SK-N-SH (cell line): ENCODE measurements at regions not wholly inside any gene's neighbourhood (a gene's known extent, or its start where the extent isn't known, plus 50 kb on each side); places are given as distances from the start of the nearest gene placed in this dataset.

Source experiments
- CHD2 ChIP-seq: fragments of 150-350 bp; IDR thresholded peaks from 2 replicates; pipeline ENCODE4 v1.6.1; 2018; ENCODE audit warnings: low read length; ENCODE audit not compliant: partially characterized antibody
- CTCF ChIP-seq: fragments of 200-600 bp; sonication (generic); IDR thresholded peaks from 2 replicates; pipeline ENCODE4 v1.6.1; 2017; ENCODE audit warnings: antibody characterized with exemption, mild to moderate bottlenecking, moderate library complexity
- EP300 ChIP-seq, 2 experiments: IDR thresholded peaks; 2 replicates each; pipeline versions ENCODE4 v1.4.0 to v1.6.1; 2012; ENCODE audit warnings: borderline replicate concordance in 1 of 2, low read depth in 1 of 2, low read length in 1 of 2
- PBX3 ChIP-seq: IDR thresholded peaks from 2 replicates; pipeline ENCODE4; 2012
- POLR2AphosphoS5 ChIP-seq: IDR thresholded peaks from 2 replicates; pipeline ENCODE4 v1.6.1; 2012; ENCODE audit warnings: low read depth, low read length
- RAD21 ChIP-seq: IDR thresholded peaks from 2 replicates; pipeline ENCODE4 v1.6.1; 2012; ENCODE audit warnings: mild to moderate bottlenecking, low read length
- REST ChIP-seq: IDR thresholded peaks from 2 replicates; pipeline ENCODE4 v1.6.1; 2012; ENCODE audit warnings: mild to moderate bottlenecking, low read depth, low read length, moderate library complexity
- RXRA ChIP-seq: IDR thresholded peaks from 2 replicates; pipeline ENCODE4 v1.4.0; 2012; ENCODE audit warnings: low read depth, mild to moderate bottlenecking, borderline replicate concordance
- SIN3A ChIP-seq: IDR thresholded peaks from 2 replicates; pipeline ENCODE4 v1.6.1; 2012; ENCODE audit warnings: low read depth, mild to moderate bottlenecking, low read length, moderate library complexity, borderline replicate concordance
- TAF1 ChIP-seq: IDR thresholded peaks from 2 replicates; pipeline ENCODE4 v1.6.1; 2012; ENCODE audit warnings: low read depth, mild to moderate bottlenecking, low read length, moderate library complexity, borderline replicate concordance
- ZBTB33 ChIP-seq: IDR thresholded peaks from 2 replicates; pipeline ENCODE4 v1.4.0; 2012; ENCODE audit warnings: low read depth, borderline replicate concordance
- TF ChIP-seq, protein P1 (sequence below): IDR thresholded peaks from 2 replicates; pipeline ENCODE4 v1.4.0; 2012; ENCODE audit warnings: low read depth

DNA sequence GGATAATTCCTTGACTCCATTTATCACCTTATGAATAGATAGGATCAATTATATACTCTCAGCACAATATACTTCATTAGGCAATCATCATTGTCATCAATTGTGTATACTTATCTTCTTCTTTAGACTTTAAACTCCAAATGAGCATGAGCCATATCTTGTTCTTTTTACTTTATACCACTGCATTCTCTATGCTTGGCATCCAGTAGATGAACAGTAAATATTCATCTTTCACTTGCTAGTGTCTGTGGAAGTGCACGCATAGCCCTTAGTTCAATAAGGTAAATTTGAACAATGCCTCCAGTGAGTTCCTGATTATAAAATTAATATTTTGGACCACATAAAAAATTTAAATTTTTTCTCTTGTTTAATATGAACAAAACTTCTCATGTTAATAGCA lies 172.3 kb upstream of the SPRY2 start:
- TF ChIP-seq CTCF: no peak
- TF ChIP-seq REST: no peak
- no peak for TF ChIP-seq SIN3A
- no peak for TF ChIP-seq CHD2
- TF ChIP-seq, protein P1, sequence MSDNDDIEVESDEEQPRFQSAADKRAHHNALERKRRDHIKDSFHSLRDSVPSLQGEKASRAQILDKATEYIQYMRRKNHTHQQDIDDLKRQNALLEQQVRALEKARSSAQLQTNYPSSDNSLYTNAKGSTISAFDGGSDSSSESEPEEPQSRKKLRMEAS: no peak
- no peak for TF ChIP-seq TAF1
- TF ChIP-seq RAD21: no peak
- no peak for TF ChIP-seq EP300 (IDR thresholded peaks at IDR 0.05; ENCODE audit: borderline replicate concordance in 1 of 2, low read depth in 1 of 2, low read length in 1 of 2)
- TF ChIP-seq PBX3: no peak
- no peak for TF ChIP-seq ZBTB33
- TF ChIP-seq POLR2AphosphoS5: no peak
- no peak for TF ChIP-seq RXRA
